Osteoblast (primary cell): ENCODE measurements at regions not wholly inside any gene's neighbourhood (a gene's known extent, or its start where the extent isn't known, plus 50 kb on each side); places are given as distances from the start of the nearest gene placed in this dataset.

ENCODE experiments used
- DNase-seq: peaks from one replicate; pipeline ENCODE4 v3.0.0; 2011; ENCODE audit warnings: low spot score, mixed read lengths; ENCODE audit not compliant: insufficient read length; ENCODE audit errors: missing footprints
- H2AFZ ChIP-seq: 2 replicates; pipeline ENCODE4 v1.6.0; 2011; ENCODE audit warnings: mild to moderate bottlenecking, low read length
- H3K27ac ChIP-seq: 2 replicates; pipeline ENCODE4 v1.5.1; 2011; ENCODE audit warnings: mild to moderate bottlenecking, low read depth, low read length, moderate library complexity
- H3K27me3 ChIP-seq: 2 replicates; pipeline ENCODE4 v1.6.0; 2012; ENCODE audit warnings: mild to moderate bottlenecking, control low read depth, inconsistent platforms, low read length, moderate library complexity; ENCODE audit not compliant: insufficient read depth
- H3K36me3 ChIP-seq: 2 replicates; pipeline ENCODE4 v1.5.1; 2011; ENCODE audit warnings: mild to moderate bottlenecking, low read length, control low read depth, moderate library complexity; ENCODE audit not compliant: insufficient read depth
- H3K4me1 ChIP-seq: 2 replicates; pipeline ENCODE4 v1.5.1; 2011; ENCODE audit warnings: mild to moderate bottlenecking, low read length, control low read depth, moderate library complexity; ENCODE audit not compliant: insufficient read depth
- H3K4me2 ChIP-seq: 2 replicates; pipeline ENCODE4 v1.6.0; 2011; ENCODE audit warnings: mild to moderate bottlenecking, low read length; ENCODE audit not compliant: insufficient read depth
- H3K4me3 ChIP-seq: fragments of 200-600 bp; sonication (generic); 3 replicates; pipeline ENCODE4 v1.5.1; 2012; ENCODE audit warnings: mild to moderate bottlenecking, low read length, inconsistent platforms; ENCODE audit not compliant: insufficient read depth
- H3K79me2 ChIP-seq: 2 replicates; pipeline ENCODE4 v1.6.0; 2012; ENCODE audit warnings: mild to moderate bottlenecking, low read length, control low read depth, inconsistent platforms; ENCODE audit not compliant: insufficient read depth
- H3K9me3 ChIP-seq: 2 replicates; pipeline ENCODE4 v1.5.1; 2011; ENCODE audit warnings: low read depth, low read length, control low read depth
- H4K20me1 ChIP-seq: 2 replicates; pipeline ENCODE4 v1.6.0; 2012; ENCODE audit warnings: mild to moderate bottlenecking, low read length, control low read depth; ENCODE audit not compliant: insufficient read depth
- CTCF ChIP-seq: IDR thresholded peaks from 2 replicates; pipeline ENCODE4 v1.5.1; 2011; ENCODE audit warnings: mild to moderate bottlenecking, low read depth, low read length, moderate library complexity; ENCODE audit errors: extremely low read depth

GRCh38 chr2:51344886-51345285 lies 313.0 kb upstream of the NRXN1 start:
- no peak for TF ChIP-seq CTCF
- Histone ChIP-seq H2AFZ (peak overlapping the region; percentile 31), H3K4me2 (no peak overlapping the region), H3K36me3 (no peaks in the 10 kb centered on the region), H3K27me3 (no peaks in the 10 kb centered on the region), H3K4me1 (no peaks in the 10 kb centered on the region), H3K9me3 (no peaks in the 10 kb centered on the region), H3K79me2 (no peaks in the 10 kb centered on the region), H3K27ac (no peak overlapping the region), H3K4me3 (no peak overlapping the region), H4K20me1 (no peaks in the 10 kb centered on the region)
- no peak for DNase-seq

- no peak for DNase-seq
- Histone ChIP-seq H2AFZ (no peak overlapping the region), H3K27ac (no peak overlapping the region), H3K4me1 (no peaks in the 10 kb centered on the region), H3K36me3 (no peaks in the 10 kb centered on the region), H3K4me3 (no peak overlapping the region), H3K9me3 (no peaks in the 10 kb centered on the region), H3K4me2 (no peak overlapping the region), H3K27me3 (no peaks in the 10 kb centered on the region), H4K20me1 (no peaks in the 10 kb centered on the region), H3K79me2 (no peaks in the 10 kb centered on the region)
- no peak for TF ChIP-seq CTCF
Measured at GRCh38 chr2:51335087-51336058, 303.4 kb upstream of the NRXN1 start.

GRCh38 chr2:51329512-51329911 lies 297.6 kb upstream of the NRXN1 start:
- Histone ChIP-seq H3K4me2 (no peak overlapping the region), H3K4me1 (no peaks in the 10 kb centered on the region), H3K79me2 (no peaks in the 10 kb centered on the region), H2AFZ (no peak overlapping the region), H3K36me3 (no peaks in the 10 kb centered on the region), H4K20me1 (no peaks in the 10 kb centered on the region), H3K9me3 (no peaks in the 10 kb centered on the region), H3K27ac (no peak overlapping the region), H3K27me3 (no peaks in the 10 kb centered on the region), H3K4me3 (no peak overlapping the region)
- TF ChIP-seq CTCF, result no peak
- no peak for DNase-seq

GRCh38 chr2:51324051-51324450 lies 292.1 kb upstream of the NRXN1 start:
- peak overlapping the region; percentile 44 for H2AFZ ChIP-seq
- no peaks in the 10 kb centered on the region for H3K36me3 ChIP-seq
- no peaks in the 10 kb centered on the region for H3K9me3 ChIP-seq
- no peak overlapping the region for H3K4me3 ChIP-seq
- no peak overlapping the region for H3K27ac ChIP-seq
- H3K27me3 ChIP-seq, result no peaks in the 10 kb centered on the region
- H3K4me2 ChIP-seq, result no peak overlapping the region
- DNase-seq, result no peak
- no peaks in the 10 kb centered on the region for H3K79me2 ChIP-seq
- no peaks in the 10 kb centered on the region for H4K20me1 ChIP-seq
- no peak for TF ChIP-seq CTCF
- no peaks in the 10 kb centered on the region for H3K4me1 ChIP-seq
